Esophagus squamous epithelium (tissue), 4 donors: ENCODE measurements at regions not wholly inside any gene's neighbourhood (a gene's known extent, or its start where the extent isn't known, plus 50 kb on each side); places are given as distances from the start of the nearest gene placed in this dataset.

ENCODE experiments used
- CTCF ChIP-seq, 6 experiments: fragments of 450-650 bp in 4 of 6; fragments of 200-600 bp in 2 of 6; sonication (generic) in 2 of 6; IDR thresholded peaks; one replicate each; pipeline ENCODE4 v1.5.1; 2016 to 2019; ENCODE audit warnings: antibody characterized with exemption in 6 of 6, mild to moderate bottlenecking in 4 of 6, moderate library complexity in 4 of 6
- POLR2A ChIP-seq, 4 donors: fragments of 450-650 bp; IDR thresholded peaks; one replicate each; pipeline ENCODE4 v1.6.1; 2017; ENCODE audit warnings: antibody characterized with exemption in 4 of 4, mild to moderate bottlenecking in 4 of 4, moderate library complexity in 3 of 4

- TF ChIP-seq POLR2A (IDR thresholded peaks at IDR 0.05), result no peak
- no peak for TF ChIP-seq CTCF (IDR thresholded peaks at IDR 0.05)
These were observed 83.7 kb upstream of the WDR72 start for GRCh38 chr15:53843166-53843565.
